TTC549 (cell line): ENCODE measurements at regions not wholly inside any gene's neighbourhood (a gene's known extent, or its start where the extent isn't known, plus 50 kb on each side); places are given as distances from the start of the nearest gene placed in this dataset.
"Not testable (repeated sequence)": the region's sequence is repeated elsewhere in the genome, so short reads cannot be mapped to it uniquely, and the experiment has no call there.

ENCODE experiments used
- FAIRE-seq: peaks from 2 replicates; lab custom pipeline; 2012; peaks lifted over from hg19 to GRCh38; lab: Jason Lieb, UNC

GRCh38 chr13:110811008-110811720 lies 97.7 kb downstream of the ING1 start:
- no peak for FAIRE-seq

- FAIRE-seq, result no peak
Observed at GRCh38 chr13:110811771-110812120, 98.2 kb downstream of the ING1 start.

GRCh38 chr13:110812121-110812868 lies 98.8 kb downstream of the ING1 start:
- FAIRE-seq, result no peak

- no peak for FAIRE-seq
Observed at GRCh38 chr13:110812869-110813645, 99.6 kb downstream of the ING1 start.

DNA sequence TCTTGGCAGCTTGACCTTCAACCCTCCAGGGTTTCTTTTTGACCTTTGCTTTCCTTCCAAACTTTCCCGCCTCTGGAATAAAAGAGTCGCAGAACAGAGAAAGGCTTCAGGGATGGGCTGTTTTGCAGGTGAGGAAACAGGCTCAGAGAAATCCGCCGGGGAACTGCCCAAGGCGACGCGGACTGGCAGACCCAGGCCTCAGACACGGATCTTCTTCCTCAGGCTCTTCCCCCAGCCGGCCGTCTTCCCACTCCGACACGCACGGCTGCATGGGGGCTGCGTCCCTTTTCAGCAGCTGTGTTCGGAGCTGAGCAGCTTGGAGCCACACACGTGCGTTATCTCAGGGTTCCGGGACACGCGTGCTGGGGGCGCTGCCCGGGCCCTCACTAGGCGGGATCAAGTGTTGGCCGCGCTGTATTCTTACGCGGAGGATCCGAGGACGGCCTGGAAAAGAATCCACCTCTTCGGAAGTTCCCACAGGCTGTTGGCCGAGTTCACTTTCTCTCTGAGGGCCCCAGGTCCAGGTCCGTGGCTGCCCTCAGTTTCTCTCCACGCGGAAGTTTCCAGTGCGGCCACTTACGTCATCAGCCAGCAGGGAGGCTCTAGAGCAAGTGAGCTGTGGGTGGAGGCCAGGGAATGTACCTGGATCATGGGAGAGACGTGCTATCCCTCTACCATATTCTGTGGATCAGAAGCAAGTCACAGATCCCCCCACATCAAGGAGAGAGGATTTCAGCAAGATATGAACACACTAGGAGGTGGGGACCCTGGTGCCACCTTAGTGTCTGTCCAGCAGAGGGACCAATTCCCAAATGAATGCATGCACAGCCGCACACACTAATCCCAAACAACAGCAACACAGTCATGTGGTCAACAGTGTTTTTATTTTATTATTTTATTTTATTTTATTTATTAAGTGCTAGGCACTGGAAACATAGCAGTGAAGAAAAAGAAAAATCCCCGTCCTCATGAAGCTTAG lies 100.4 kb downstream of the ING1 start:
- FAIRE-seq, result no peak

DNA sequence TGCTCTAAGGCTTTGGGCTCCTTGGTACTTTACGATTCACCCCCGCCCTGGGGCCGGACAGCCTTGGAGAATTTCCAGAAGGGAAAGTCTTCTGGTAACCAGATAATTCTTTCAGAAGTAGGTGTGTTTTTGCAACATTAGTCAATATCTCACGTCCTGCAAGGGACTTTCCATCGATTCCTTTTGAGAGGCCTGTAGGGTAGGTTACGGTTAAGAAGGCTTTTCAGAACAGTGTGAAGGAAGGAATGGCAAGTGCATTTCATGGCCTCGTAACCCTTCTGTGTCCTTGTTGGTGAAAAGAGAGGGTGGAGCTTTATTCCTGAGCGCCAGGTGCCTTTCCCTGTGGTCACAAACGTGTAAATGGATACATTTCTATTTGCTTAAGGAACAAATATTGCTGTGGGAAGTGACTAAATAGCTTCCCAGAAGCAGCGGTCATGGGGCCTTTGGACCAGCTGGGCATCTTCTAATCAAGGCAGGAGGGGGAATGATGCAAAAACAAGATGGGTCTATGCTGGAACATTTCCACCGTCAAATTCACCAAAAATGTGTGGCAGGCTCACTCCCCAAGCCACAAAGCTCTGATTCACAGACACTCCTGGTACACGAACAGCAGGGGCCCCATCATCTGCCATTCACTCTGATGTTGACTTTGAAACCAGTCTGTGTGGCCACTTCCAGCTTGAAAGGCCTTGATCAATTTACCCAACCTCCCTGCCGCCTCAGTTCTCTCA lies 99.2 kb downstream of the ANKRD10 start:
- FAIRE-seq, result no peak

- no peak for FAIRE-seq
Observed at GRCh38 chr13:110816500-110816899, 98.4 kb downstream of the ANKRD10 start.

GRCh38 chr13:110817143-110817542 lies 97.7 kb downstream of the ANKRD10 start:
- no peak for FAIRE-seq

GRCh38 chr13:110818747-110819146 lies 96.1 kb downstream of the ANKRD10 start:
- FAIRE-seq, result no peak

DNA sequence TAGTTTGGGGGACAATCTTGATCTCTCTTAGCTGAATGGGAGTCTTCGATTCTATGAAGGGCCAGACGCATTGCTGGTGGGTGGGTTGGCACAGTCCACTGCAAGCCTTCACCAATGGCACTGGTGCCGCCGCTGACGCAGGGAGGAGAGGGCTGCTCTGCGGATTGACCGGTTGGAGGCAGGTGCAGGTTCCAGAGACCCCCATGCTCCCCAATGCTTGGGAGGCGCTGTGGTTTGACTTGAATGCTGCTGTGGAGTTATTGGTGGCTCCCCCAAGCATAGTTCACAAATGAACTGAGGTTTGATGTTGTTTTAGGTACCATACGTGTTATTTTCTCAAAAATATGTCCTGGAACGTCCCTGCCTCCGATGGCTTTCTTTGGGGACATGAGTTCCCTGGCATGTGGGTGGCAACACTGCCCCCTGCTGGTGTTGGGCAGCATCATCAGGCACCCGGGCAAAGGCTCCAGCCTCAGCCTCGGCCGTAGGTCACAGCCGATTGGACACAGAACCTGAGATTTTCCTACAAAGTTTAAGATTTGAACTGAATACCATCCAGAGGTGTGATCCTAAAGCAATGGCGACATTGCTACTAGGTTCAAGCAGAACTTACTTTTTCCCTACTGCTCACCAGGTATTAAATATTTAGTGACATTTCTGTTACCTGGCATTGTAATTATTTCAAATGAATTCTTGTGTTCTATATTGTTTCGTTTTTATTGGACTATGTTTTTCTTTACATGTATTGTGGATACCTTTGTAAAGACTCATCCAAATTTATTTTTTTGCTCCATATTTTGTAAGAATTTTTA lies 95.5 kb downstream of the ANKRD10 start:
- FAIRE-seq, result peak; percentile 17

GRCh38 chr13:110820322-110820721 lies 94.5 kb downstream of the ANKRD10 start:
- no peak for FAIRE-seq

DNA sequence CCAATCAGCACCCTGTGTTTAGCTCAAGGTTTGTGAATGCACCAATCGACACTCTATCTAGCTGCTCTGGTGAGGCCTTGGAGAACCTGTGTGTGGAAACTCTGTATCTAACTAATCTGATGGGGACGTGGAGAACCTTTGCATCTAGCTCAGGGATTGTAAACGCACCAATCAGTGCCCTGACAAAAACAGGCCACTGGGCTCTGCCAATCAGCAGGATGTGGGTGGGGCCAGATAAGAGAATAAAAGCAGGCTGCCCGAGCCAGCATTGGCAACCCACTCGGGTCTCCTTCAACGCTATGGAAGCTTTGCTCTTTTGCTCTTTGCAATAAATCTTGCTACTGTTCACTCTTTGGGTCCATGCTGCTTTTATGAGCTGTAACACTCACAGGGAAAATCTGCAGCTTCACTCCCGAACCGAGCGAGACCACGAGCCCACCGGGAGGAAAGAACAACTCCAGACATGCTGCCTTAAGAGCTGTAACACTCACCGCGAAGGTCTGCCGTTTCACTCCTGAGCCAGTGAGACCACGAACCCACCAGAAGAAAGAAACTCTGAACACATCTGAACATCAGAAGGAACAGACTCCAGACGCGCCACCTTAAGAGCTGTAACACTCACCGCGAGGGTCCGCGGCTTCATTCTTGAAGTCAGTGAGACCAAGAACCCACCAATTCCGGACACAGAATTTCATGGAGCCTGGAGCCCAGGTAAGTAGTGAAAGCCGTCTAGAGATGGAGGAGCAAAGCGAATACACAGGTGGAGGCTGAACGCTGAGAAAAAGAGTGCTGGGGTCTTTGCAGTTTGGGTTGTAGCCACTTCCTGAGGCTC lies 92.8 kb downstream of the ANKRD10 start:
- FAIRE-seq, result not testable (repeated sequence)

- no peak for FAIRE-seq
Observed at GRCh38 chr13:110822669-110822945, 92.3 kb downstream of the ANKRD10 start.

DNA sequence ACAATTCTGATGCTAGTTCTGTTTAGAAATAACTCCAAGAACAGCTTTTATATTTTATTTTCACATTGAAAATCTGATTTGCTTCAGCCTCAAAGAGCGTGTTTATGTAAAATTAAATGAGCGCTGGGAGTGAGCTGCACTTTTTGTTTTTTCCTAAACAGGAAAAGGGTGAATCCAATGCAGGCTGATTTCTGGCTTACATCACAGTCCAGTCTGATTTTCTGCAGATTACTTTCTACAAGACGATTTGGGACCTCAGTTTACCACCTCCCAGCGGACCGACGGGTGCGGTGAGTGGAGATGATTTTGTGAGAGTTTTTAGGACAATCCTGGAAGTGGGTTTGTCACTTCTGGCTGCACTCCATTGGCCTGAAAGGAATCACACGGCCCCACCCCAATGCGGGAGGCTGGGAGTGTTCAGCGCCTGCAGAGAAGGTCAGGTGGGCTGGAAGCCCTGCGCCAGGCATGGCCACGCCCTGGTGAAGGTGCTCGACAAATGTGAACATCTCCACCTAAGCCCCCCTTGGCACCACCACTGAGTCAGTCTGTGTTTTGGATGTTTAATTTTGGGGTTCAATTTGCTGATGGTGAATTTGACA lies 90.1 kb downstream of the ANKRD10 start:
- no peak for FAIRE-seq

DNA sequence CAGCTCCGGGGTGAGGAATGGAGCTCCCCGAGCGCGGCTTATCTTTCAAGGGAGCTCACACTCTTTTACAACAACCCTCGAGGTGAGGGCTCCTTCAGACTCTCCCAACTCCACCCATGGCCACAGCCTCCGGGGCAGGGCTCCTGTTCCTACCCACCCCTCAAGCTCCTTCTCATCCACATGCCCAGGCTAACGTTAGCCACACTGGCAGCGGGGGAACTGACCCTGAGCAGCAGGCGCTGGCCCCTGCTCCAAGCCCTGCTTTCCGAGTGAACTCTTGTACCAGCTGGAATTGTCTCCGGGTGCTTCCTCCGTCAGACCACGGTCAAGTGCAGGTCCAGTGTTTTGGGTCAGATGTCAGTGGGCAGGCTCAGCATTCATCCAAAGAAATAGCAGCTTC lies 89.4 kb downstream of the ANKRD10 start:
- no peak for FAIRE-seq

DNA sequence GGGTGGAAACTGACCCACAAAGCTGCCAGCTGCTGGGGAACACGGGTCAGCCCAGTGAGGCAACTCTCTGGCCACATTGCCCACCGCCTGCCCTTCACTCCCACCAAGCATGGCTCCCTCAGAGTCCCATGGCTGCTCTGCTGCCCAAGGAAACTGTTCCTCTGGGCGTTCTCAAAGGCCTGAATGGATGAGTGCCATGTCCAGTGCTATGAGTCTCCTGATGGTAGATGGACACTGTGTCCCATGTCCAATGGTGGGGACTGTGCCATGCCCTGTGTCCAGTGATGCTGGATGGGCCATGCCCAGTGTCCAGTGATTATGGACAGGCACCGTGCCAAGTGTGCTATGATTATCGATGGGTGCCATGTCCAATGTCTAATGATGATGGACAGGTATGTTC lies 88.8 kb downstream of the ANKRD10 start:
- no peak for FAIRE-seq

DNA sequence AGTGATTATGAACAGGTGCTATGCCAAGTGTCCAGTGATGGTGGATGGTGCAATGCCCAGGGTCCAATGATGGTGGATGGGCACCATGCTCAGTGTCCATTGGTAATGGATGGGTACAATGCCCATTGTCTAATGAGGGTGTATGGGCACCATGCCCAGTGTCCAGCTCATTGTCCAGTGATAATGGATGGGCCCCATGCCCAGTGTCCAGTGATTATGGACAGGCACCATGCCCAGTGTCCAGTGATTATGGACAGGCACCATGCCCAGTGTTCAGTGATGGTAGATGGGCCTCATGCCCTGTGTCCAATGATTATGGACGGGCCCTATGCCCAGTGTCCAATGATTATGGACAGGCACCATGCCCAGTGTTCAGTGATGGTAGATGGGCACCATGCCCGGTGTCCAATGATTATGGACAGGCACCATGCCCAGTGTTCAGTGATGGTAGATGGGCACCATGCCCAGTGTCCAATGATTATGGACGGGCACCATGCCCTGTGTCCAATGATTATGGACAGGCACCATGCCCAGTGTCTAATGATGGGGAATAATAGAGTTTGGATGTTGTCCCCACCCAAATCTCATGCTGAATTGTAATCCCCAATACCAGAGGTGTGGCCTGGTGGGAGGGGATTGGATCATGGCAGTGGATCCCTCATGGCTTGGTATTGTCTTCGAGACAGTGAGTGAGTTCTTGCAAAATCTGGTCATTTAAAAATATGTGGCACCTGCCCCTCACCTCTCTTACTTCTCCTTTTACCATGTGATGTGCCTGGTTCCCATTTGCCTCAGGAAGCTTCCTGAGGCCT lies 87.8 kb downstream of the ANKRD10 start:
- FAIRE-seq, result no peak
